Keratinocyte (primary cell): ENCODE measurements at regions not wholly inside any gene's neighbourhood (a gene's known extent, or its start where the extent isn't known, plus 50 kb on each side); places are given as distances from the start of the nearest gene placed in this dataset.

Experiments used
- EZH2 ChIP-seq: IDR thresholded peaks from one replicate; pipeline ENCODE4 v1.6.1; 2012; ENCODE audit warnings: inconsistent platforms, mild to moderate bottlenecking, low read length, moderate library complexity
- TF ChIP-seq, protein P1 (sequence below), 3 experiments: IDR thresholded peaks in 1 of 3; conservative IDR thresholded peaks in 1 of 3; optimal IDR thresholded peaks in 1 of 3; 2 replicates in 2 of 3; 3 replicates in 1 of 3; pipeline versions ENCODE3 to v1.5.1; 2011; ENCODE audit warnings: low read length in 3 of 3, mild to moderate bottlenecking in 3 of 3, moderate library complexity in 2 of 3, control low read depth in 1 of 3, inconsistent platforms in 1 of 3; ENCODE audit not compliant: insufficient read depth in 2 of 3; ENCODE audit errors: extremely low read depth in 1 of 3

DNA sequence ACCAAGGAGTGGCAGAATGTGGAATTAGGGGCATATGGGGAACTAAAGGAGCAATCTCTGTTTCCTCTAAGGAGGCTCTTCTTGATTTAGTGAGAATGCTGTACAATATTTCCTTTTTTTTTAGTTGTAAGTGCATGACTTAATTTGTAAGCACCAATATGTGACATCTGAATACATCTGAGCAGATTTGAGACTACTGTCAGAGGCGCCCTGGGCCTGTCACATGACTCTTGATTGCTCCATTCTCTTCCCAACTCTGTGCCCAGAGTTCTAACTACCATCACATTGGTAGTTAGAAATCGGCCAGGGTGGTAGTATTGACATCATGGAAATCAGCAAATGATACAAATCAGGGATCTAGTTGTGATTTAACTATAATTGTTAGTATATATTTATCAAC is 110.1 kb upstream of the LMO4 start:
- TF ChIP-seq, protein P1, sequence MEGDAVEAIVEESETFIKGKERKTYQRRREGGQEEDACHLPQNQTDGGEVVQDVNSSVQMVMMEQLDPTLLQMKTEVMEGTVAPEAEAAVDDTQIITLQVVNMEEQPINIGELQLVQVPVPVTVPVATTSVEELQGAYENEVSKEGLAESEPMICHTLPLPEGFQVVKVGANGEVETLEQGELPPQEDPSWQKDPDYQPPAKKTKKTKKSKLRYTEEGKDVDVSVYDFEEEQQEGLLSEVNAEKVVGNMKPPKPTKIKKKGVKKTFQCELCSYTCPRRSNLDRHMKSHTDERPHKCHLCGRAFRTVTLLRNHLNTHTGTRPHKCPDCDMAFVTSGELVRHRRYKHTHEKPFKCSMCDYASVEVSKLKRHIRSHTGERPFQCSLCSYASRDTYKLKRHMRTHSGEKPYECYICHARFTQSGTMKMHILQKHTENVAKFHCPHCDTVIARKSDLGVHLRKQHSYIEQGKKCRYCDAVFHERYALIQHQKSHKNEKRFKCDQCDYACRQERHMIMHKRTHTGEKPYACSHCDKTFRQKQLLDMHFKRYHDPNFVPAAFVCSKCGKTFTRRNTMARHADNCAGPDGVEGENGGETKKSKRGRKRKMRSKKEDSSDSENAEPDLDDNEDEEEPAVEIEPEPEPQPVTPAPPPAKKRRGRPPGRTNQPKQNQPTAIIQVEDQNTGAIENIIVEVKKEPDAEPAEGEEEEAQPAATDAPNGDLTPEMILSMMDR (optimal IDR thresholded peaks at IDR 0.05 in 1 of 3, IDR thresholded peaks at IDR 0.05 in 1 of 3, conservative IDR thresholded peaks at IDR 0.05 in 1 of 3; ENCODE audit: extremely low read depth in 1 of 3, insufficient read depth in 2 of 3, low read length in 3 of 3), result no peak
- no peak for TF ChIP-seq EZH2
